NCI-H2171 (cell line): ENCODE measurements at regions not wholly inside any gene's neighbourhood (a gene's known extent, or its start where the extent isn't known, plus 50 kb on each side); places are given as distances from the start of the nearest gene placed in this dataset.
A peak's percentile ranks its signal among the peaks of the same experiment; 100 is the strongest.
"Not testable (repeated sequence)": the region's sequence is repeated elsewhere in the genome, so short reads cannot be mapped to it uniquely, and the experiment has no call there.

ENCODE experiments used
- DNase-seq: peaks from one replicate; lab custom pipeline; 2025; lab: John Stamatoyannopoulos, UW

- no peak for DNase-seq
Measured at GRCh38 chr17:77526259-77526711, 385.5 kb downstream of the SEC14L1 start.

DNA sequence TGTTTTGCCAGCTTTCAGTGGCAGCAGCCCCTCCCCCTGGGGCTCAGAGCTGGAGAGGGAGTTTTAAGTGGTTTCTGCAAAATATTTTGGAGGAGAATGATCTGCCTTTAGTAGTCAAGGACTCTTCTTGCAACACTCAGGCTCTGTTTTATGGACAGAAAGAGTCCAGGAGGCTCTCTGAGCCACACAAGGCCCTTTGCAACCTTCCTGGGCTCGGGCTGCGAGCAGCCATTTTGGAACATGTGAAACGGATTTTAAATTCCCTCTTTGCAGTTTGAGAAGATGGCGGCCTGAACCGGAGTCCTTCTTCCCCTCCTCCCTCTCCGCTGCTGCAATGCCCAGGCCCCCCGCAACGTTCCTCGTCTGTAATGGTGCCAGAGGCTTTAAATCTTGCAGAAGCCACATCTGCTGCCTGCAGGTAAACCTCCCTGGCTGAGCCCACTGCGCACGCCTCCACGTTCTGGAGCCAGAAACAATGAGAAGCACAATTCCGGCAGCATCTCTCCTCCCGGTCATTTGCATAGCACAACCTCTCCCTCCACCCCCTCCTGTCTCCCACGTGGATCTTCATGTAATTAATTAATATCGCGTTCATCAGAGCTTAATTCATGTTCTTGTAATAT lies 386.1 kb downstream of the SEC14L1 start:
- peak; percentile 71 for DNase-seq

GRCh38 chr17:77527409-77527808 lies 386.6 kb downstream of the SEC14L1 start:
- peak; percentile 6 for DNase-seq

DNA sequence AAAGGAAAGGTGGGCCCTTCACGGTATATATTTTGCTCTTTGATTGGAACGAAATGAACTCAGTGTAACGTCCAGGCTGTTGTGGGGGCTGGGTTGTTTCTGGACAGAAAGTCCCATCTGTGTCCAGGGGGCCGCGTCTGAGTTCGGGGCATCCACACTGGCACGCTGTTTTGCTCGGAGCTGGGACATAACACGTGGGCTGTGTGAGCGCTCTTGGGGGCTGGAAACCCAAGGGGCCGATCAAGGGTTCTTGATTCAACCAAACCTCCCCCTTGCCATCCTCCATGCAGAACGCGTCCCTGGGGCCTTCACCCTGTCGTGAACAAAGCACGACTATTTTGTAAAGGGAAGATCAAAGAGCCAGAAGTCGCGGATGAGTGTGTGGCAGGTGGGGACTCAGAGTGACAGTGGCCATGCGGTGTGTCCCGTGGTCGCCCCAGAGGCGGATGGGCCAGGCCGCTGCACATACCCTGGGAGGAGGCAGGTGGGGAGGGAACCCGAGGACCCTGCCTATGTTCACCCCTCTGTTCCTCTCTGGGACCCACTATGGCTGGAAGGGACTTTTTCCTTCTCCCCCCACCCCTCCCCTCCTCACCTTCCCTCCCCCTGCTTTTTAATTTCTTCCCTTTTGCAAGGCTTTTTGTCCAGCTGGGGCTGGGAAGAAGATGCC lies 387.2 kb downstream of the SEC14L1 start:
- DNase-seq: peak; percentile 27

DNA sequence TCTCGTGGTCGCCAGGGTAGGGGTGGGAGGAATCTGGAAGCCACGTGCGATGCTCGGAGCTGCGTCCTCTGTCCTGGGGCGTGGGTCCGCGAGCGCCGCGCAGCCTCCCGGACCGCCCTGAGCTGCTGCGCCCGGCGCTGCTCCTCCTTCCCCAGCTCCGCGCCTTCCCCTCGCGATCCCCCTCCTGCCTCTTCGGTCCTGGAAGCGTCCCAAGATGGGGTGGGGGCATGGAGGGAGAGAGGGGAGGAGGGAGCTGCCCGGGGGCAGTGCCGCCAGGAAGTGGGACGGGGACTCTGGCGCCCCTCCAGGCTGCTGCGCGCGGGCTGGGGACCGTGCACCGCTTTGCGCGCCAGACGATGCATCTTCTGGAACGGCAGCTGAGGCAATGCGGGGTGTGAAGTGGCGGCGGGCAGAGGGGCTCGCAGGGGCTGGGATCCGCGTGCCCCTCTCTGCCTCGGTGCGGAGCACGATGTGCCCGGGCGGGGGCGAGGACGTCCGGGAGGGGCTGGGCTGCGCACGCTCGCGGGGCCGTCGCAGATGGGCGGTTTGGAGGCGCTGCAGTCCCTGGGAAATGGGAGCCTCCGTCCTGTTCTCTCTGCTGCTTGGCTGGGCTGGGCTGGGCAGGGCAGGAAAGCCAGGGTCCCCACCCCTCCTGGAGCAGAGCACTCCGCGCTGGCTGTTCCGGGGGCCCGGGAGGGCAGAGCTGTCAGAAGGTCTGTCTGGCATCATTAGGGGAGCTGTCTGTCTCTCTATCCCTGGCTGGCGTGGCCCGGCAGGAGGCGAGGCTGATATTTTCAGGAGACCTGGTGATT lies 388.0 kb downstream of the SEC14L1 start:
- peak; percentile 91 for DNase-seq

DNA sequence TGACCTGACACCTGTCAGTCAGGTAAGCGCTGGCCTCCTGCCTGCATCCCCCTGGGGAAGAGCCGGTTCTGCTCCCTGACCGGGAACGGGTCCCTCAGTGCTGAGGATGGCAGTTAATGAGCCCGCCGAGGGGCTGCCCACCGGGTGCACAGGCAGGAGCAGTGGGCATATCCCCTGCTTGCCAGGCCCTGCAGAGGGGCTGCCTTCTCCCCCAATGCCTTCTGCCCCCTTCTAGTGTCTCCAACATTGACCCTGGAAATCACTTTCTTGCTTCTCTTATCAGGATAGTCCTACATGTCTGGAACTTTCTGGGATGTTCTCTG lies 388.5 kb downstream of the SEC14L1 start:
- DNase-seq: no peak

GRCh38 chr17:77530591-77530990 lies 389.8 kb downstream of the SEC14L1 start:
- DNase-seq: no peak

GRCh38 chr17:77531002-77531401 lies 390.2 kb downstream of the SEC14L1 start:
- no peak for DNase-seq

DNA sequence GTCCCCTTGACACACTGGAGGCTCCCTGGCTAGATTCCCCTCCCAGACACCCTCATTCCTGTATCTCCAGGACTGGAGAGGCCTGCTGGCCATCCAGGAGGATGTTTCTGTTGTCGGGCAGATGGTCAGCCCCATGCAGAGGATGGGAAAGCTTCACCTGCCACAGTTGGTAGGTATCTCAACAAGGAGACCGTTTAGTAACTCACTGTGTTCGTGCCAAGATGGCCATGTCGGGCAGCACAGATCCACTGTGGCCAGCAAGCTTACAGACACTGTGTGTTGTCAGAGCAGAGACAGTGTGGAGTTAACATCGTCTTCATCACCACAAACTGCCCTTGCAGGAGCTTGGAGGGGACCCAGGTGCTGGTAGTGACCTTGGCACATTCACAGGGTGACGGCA lies 390.9 kb downstream of the SEC14L1 start:
- no peak for DNase-seq

GRCh38 chr17:77533697-77534096 lies 392.9 kb downstream of the SEC14L1 start:
- not testable (repeated sequence) for DNase-seq

GRCh38 chr17:77534137-77534536 lies 393.4 kb downstream of the SEC14L1 start:
- DNase-seq: no peak

DNA sequence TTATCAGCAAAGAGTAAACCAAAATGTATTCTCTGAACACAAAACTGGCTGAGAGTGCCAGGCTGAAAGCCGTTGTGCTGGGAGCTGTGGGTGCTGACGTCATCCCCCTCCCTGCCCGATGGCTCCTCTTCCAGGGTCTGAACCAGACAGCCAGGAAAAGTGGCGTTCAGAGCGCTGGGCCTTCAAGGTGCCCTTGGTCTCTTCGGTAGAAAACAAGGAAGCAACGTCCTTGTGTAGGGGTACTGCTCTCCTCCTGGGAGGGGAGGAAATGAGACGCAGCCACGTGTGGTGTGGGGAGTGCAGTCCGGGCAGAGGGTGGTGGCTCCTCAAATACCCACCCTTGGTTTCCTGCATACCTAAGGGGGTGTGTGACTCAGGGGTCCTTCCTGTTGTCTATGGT lies 394.7 kb downstream of the SEC14L1 start:
- no peak for DNase-seq

- DNase-seq: no peak
Measured at GRCh38 chr17:77535892-77536291, 395.1 kb downstream of the SEC14L1 start.

- DNase-seq: no peak
Measured at GRCh38 chr17:77537566-77537965, 396.8 kb downstream of the SEC14L1 start.

- no peak for DNase-seq
Measured at GRCh38 chr17:77540531-77540930, 399.8 kb downstream of the SEC14L1 start.

- no peak for DNase-seq
Measured at GRCh38 chr17:77540975-77541374, 400.2 kb downstream of the SEC14L1 start.

GRCh38 chr17:77542011-77542410 lies 401.2 kb downstream of the SEC14L1 start:
- no peak for DNase-seq

DNA sequence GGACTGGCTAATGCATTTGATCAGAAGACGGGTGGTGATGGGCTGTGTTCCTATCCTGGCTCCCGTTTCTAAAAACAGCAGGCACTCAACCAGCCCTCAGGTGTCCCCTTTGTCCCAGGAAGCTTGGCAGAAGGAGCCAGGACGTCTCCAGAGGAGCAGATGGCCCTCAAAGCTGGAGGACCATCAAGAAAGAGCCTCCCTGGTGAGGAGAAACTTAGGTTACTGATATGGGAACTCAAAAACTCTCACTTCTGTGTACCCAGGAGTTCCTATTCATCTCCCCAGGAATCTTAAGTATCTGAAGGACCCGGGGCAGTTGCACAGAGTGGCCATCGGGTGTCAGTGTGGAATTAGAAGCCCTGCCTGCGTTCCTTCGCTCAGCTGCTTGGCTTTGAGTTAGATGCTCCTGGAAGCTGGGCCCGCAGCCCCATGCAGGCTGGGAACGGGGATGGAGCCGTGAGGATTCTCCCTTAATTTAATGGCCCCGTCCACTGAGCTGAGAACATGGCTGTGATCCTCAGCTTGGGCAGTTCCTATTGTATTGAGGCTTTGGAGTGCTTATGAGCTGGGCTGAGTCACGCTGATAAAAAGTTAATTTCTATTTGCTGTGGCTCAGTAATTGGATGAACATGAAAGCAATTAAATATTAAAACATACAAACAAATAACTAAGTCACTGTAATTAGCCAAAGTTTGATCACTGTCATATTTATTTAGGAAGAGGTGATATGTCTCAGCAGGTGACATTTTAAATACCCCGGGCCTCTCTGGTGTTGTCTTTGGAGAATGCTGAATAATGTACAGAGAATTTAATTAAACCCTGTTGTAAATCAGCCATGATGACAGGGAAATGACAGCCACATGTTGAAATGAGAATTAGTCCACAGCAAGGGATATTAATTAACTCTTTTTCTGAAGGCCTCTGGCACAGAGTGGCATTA lies 402.1 kb downstream of the SEC14L1 start:
- peak; percentile 72 for DNase-seq

- DNase-seq: no peak
Measured at GRCh38 chr17:77543801-77544200, 403.0 kb downstream of the SEC14L1 start.

DNA sequence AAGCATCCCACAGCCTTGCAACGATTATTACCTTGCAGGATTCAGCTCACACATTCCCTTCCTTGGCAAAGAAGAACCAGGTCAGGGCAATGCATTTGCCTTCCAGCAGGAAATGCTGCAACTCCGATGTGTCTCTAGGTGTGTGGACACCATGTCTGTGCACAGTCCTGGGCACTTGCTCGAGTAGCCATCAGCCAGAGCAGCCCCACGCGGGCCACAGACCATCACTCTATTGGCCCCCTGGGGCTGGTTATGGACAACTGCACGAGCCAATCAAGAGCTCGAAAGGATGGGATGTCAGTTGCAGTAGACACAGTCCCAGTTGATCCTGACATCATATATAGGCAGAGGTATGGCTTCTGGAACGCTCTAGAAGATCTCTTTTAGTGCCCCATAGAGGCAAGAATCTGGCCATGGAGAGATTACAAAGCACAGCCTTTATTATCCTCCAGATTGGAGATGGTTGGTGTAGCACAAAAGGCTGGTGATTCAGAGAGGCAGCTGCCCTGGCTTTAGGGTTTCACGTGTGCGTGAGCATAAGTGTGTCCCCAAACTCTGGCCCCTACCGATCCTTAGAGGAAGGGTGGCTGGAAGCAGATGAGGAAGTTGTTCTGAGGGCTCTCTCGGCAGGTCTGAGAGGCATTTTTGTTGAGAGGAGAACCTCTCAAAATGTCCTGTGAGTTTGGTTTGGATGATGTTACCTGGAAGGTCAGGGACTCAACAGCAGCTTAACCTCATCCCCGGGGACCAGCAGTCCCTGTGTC lies 403.8 kb downstream of the SEC14L1 start:
- DNase-seq: no peak

GRCh38 chr17:77546772-77547241 lies 406.0 kb downstream of the SEC14L1 start:
- DNase-seq: peak; percentile 33
